C4-2B (cell line): ENCODE measurements at regions not wholly inside any gene's neighbourhood (a gene's known extent, or its start where the extent isn't known, plus 50 kb on each side); places are given as distances from the start of the nearest gene placed in this dataset.

Experiments used
- CTCF ChIP-seq: fragments of 450-650 bp; conservative IDR thresholded peaks from 2 replicates; pipeline ENCODE4 v1.5.1; 2017; ENCODE audit warnings: mild to moderate bottlenecking
- ZFX ChIP-seq: fragments of 450-650 bp; IDR thresholded peaks from 2 replicates; pipeline ENCODE4 v1.6.1; 2017

- TF ChIP-seq CTCF (no peak), ZFX (no peak)
Observed at GRCh38 chr12:27871946-27872345, 91.9 kb upstream of the MANSC4 start.
